ENCODE measurements at regions not wholly inside any gene's neighbourhood (a gene's known extent, or its start where the extent isn't known, plus 50 kb on each side); places are given as distances from the start of the nearest gene placed in this dataset.

DNA sequence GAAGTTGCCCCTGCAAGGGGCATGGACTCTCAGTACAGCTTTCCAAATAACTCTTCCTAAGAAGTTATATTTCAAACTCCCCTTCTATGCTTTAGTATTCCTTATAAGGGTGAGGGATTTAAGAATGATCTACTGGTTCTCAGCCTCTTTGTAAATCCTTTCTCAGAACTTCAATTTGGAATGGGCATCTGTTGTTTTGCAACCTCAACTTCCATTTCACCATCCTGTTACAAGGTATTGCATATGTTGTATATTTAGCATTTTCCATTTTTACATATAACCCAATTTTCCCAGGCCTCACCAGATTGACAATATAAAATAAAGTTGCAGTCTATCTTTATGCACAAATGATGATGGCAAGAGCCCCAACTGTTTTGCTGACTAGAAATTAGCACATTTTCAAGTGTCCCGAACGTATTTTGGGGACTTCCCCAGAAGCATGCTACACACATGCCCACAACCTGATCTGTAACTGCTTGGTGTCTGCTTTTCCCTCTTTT, 154.9 kb upstream of the CARMIL1 start:
- H3K4me1 ChIP-seq (ENCODE audit: control insufficient read depth in 5 of 5, insufficient read depth in 5 of 5, low read length in 5 of 5), result peaks cover 0 to 2% (median 0%) of the 10 kb centered on the region in 5 donors
- no peak overlapping the region for H3K27ac ChIP-seq (ENCODE audit: low read depth in 1 of 2, low read length in 1 of 2)
- no peaks in the 10 kb centered on the region for H3K9me3 ChIP-seq (ENCODE audit: control insufficient read depth in 4 of 4, insufficient read depth in 3 of 4, low read length in 3 of 4)
- H3K9ac ChIP-seq (ENCODE audit: insufficient read depth in 1 of 2, low read length in 2 of 2), result no peak overlapping the region
- WGBS, 2 donors, result 52 to 67% methylated on average over 2 of the region's 2 CpGs
- no peaks in the 10 kb centered on the region for H3K27me3 ChIP-seq (ENCODE audit: control insufficient read depth in 3 of 3, insufficient read depth in 3 of 3, low read length in 2 of 3)
- H3K36me3 ChIP-seq (ENCODE audit: control insufficient read depth in 4 of 4, insufficient read depth in 4 of 4, low read length in 4 of 4), result peaks cover 0 to 8% (median 1%) of the 10 kb centered on the region in 4 donors
- DNase-seq, result no peak
- ATAC-seq (ENCODE audit: insufficient read depth, low FRiP score), result no peak
- H3K4me3 ChIP-seq, result no peak overlapping the region
- TF ChIP-seq, protein P1, sequence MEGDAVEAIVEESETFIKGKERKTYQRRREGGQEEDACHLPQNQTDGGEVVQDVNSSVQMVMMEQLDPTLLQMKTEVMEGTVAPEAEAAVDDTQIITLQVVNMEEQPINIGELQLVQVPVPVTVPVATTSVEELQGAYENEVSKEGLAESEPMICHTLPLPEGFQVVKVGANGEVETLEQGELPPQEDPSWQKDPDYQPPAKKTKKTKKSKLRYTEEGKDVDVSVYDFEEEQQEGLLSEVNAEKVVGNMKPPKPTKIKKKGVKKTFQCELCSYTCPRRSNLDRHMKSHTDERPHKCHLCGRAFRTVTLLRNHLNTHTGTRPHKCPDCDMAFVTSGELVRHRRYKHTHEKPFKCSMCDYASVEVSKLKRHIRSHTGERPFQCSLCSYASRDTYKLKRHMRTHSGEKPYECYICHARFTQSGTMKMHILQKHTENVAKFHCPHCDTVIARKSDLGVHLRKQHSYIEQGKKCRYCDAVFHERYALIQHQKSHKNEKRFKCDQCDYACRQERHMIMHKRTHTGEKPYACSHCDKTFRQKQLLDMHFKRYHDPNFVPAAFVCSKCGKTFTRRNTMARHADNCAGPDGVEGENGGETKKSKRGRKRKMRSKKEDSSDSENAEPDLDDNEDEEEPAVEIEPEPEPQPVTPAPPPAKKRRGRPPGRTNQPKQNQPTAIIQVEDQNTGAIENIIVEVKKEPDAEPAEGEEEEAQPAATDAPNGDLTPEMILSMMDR (IDR thresholded peaks at IDR 0.05; ENCODE audit: control extremely low read depth, extremely low read depth), result no peak

DNA sequence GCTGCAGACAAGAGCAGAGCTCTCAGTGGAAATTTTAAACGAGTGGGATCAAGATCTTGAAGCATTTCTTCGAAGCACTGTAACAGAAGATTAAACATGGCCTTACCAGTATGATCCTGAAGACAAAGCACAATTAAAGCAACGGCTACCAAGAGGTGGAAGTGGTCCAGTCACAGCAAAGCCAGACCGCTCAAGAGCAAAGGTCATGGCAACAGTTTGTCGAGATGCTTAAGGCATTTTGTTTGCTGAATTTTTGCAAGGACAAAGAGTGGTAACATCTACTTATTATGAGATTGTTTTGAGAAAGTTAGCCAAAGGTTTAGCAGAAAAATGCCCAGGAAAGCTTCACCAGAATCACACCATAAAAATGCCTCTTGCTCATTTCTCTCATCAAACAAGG, 153.4 kb upstream of the CARMIL1 start:
- H3K4me3 ChIP-seq, result no peak overlapping the region
- WGBS, 2 donors, result 88 to 91% methylated on average over 5 of the region's 5 CpGs
- H3K9ac ChIP-seq (ENCODE audit: insufficient read depth in 1 of 2, low read length in 2 of 2), result no peak overlapping the region
- ATAC-seq (ENCODE audit: insufficient read depth, low FRiP score), result no peak
- no peaks in the 10 kb centered on the region for H3K27me3 ChIP-seq (ENCODE audit: control insufficient read depth in 3 of 3, insufficient read depth in 3 of 3, low read length in 2 of 3)
- H3K9me3 ChIP-seq (ENCODE audit: control insufficient read depth in 4 of 4, insufficient read depth in 3 of 4, low read length in 3 of 4), result no peaks in the 10 kb centered on the region
- peaks cover 0 to 7% (median 1%) of the 10 kb centered on the region in 4 donors for H3K36me3 ChIP-seq (ENCODE audit: control insufficient read depth in 4 of 4, insufficient read depth in 4 of 4, low read length in 4 of 4)
- TF ChIP-seq, protein P1 (IDR thresholded peaks at IDR 0.05; ENCODE audit: control extremely low read depth, extremely low read depth), result no peak
- DNase-seq, result no peak
- no peak overlapping the region for H3K27ac ChIP-seq (ENCODE audit: low read depth in 1 of 2, low read length in 1 of 2)
- peaks cover 0 to 2% (median 0%) of the 10 kb centered on the region in 5 donors for H3K4me1 ChIP-seq (ENCODE audit: control insufficient read depth in 5 of 5, insufficient read depth in 5 of 5, low read length in 5 of 5)

DNA sequence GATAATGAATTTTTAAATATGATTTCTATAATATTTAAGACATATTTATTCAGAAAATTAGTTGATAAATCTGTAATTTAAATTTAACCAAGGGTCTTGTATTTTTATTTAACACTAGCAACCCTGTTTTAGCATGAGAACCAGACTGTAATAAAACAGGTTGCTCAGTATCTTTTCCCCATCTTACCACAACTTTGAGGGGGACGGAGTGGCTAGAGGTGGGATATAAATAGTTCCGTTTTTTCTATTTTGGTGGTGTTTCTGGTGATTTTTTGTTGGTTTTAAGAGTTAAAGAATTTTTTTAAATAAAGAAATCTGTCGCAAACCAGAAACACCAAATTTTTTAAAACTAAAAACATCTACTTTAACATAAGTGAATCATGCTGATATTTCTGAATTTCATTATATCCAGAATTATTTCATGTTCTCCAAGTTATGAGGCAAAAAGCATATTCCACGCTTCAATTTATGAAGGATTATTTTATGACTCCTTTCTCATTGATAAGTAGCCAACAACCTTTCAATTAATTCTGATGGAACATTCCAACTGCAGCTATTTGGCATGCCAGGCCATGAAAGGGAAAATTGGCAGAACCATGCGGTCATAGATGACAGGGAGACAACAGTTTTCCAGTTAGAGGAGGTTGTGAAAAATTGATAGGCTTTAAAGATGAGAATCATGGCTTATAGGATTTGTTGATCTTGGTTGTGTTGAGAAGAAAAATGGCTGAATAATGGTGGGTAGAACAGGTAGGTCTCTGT, 151.9 kb upstream of the CARMIL1 start:
- ATAC-seq (ENCODE audit: insufficient read depth, low FRiP score) (no peak), DNase-seq (no peak)
- Histone ChIP-seq H3K4me1 (ENCODE audit: control insufficient read depth in 5 of 5, insufficient read depth in 5 of 5, low read length in 5 of 5) (no peaks in the 10 kb centered on the region), H3K9ac (ENCODE audit: insufficient read depth in 1 of 2, low read length in 2 of 2) (no peak overlapping the region), H3K4me3 (no peak overlapping the region), H3K36me3 (ENCODE audit: control insufficient read depth in 4 of 4, insufficient read depth in 4 of 4, low read length in 4 of 4) (peaks cover 0 to 7% (median 2%) of the 10 kb centered on the region in 4 donors), H3K9me3 (ENCODE audit: control insufficient read depth in 4 of 4, insufficient read depth in 3 of 4, low read length in 3 of 4) (no peaks in the 10 kb centered on the region), H3K27me3 (ENCODE audit: control insufficient read depth in 3 of 3, insufficient read depth in 3 of 3, low read length in 2 of 3) (no peaks in the 10 kb centered on the region), H3K27ac (ENCODE audit: low read depth in 1 of 2, low read length in 1 of 2) (no peak overlapping the region)
- 66 to 81% methylated on average over 5 of the region's 5 CpGs for WGBS, 2 donors
- TF ChIP-seq, protein P1 (IDR thresholded peaks at IDR 0.05; ENCODE audit: control extremely low read depth, extremely low read depth), result no peak

Measured in lung (tissue), 11 donors.